HEK293T (cell line): ENCODE measurements at regions not wholly inside any gene's neighbourhood (a gene's known extent, or its start where the extent isn't known, plus 50 kb on each side); places are given as distances from the start of the nearest gene placed in this dataset.

Experiments
- BHLHE40 ChIP-seq: fragments of 450-650 bp; IDR thresholded peaks from 2 replicates; pipeline ENCODE4 v1.6.1; 2016; ENCODE audit warnings: mild to moderate bottlenecking, moderate library complexity, borderline replicate concordance
- FOXA1 ChIP-seq: fragments of 450-650 bp; IDR thresholded peaks from 2 replicates; pipeline ENCODE4 v1.6.1; 2016; ENCODE audit warnings: mild to moderate bottlenecking
- HDGF ChIP-seq: fragments of 450-650 bp; IDR thresholded peaks from 2 replicates; pipeline ENCODE4 v1.6.1; 2017; ENCODE audit warnings: antibody characterized with exemption, borderline replicate concordance
- L3MBTL2 ChIP-seq: fragments of 450-650 bp; conservative IDR thresholded peaks from 2 replicates; pipeline ENCODE4 v1.6.1; 2016; ENCODE audit warnings: mild to moderate bottlenecking
- LEF1 ChIP-seq: fragments of 450-650 bp; IDR thresholded peaks from 2 replicates; pipeline ENCODE4 v1.6.1; 2017; ENCODE audit warnings: mild to moderate bottlenecking, borderline replicate concordance
- SP1 ChIP-seq: fragments of 450-650 bp; IDR thresholded peaks from 2 replicates; pipeline ENCODE4 v1.6.1; 2017
- SUZ12 ChIP-seq: fragments of 450-650 bp; IDR thresholded peaks from 2 replicates; pipeline ENCODE4 v1.6.1; 2016; ENCODE audit warnings: mild to moderate bottlenecking

DNA sequence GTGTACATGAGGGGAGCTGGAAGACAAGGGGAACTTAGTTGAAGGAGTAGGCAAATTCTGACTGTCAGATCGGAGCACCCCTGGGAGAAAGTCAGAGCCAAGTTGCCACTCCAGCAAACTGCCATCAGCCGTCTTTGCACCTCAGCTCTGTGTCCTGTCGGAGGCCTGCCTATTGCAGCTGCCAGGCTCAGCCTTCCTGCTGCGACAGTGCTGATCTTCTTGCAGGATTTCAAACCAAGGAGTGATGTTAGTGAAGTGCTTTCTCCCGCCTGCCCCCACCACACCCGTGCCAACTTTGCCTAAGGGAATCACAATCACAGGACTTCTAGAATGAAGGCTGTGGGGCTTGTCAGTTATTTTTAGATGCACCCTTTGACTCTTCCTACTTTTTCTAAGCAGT is 185.3 kb downstream of the KIT start:
- TF ChIP-seq LEF1 (no peak), L3MBTL2 (no peak), SP1 (no peak), HDGF (no peak), FOXA1 (no peak), SUZ12 (no peak), BHLHE40 (no peak)
